ENCODE measurements at regions not wholly inside any gene's neighbourhood (a gene's known extent, or its start where the extent isn't known, plus 50 kb on each side); places are given as distances from the start of the nearest gene placed in this dataset.

DNA sequence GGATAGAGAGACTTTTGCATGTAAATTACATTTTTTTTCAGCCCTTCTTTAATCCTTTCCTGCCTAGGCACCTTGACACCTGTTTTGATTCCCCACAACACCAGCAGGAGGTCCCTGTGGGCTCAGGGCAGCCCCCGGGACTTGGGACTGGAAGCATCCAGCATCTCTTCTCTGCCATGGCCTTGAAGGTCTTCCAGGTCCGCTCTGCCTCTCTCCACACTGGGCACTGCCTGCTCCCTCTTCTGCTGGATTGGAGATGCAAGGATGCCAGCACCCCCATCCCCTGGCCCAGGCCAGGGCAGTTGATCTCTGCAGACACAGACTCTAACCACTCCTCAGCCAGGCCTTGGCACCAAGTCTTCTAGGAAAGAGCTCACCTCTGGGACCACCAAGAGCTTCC lies 134.5 kb upstream of the C14orf180 start:
- no peak for DNase-seq

DNA sequence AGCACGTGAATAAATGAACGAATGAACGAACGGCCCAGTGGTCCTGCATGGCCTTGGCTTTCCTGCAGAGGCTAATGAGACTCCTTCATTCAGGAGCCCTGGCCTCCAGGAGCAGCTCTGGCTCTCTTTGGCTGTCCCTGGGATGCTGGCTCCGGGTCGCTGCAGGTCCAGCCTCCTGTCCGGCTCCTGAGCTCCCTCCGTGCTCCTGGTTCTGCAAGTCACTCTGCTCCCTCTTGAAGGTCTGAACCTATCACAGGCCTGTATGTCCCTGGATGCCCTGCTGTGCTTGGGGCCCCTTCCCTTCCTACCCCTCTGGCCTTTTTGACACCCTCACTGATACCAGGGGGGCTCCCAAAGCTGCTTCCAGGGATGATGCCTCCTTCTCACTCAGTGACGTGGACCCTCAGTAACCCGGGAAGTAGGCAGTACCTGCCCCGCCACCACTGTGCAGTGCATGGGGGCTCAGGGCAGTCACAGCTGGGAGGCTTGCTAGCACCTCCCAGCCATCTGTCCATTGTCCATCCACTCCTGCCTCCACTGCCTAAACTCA lies 133.7 kb upstream of the C14orf180 start:
- no peak for DNase-seq

DNA sequence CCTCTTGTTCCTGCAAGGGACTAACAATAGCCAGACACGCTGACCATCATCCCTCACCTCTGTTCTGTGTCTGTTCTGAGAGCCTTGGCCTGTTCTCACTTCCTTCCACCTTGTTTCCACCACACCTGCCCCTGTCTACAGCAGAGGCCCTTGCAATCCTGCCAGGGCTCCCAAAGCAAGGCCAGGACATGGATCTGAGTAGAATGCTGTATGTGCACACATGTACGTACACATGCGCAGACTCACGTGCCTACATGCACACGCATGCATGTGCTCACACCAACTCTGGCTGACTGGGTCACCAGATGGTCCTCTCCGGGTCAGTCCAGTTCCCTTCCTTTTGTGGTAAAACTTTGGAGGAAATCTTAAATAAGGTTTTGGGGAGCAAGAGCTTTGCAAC lies 133.0 kb upstream of the C14orf180 start:
- no peak for DNase-seq

DNA sequence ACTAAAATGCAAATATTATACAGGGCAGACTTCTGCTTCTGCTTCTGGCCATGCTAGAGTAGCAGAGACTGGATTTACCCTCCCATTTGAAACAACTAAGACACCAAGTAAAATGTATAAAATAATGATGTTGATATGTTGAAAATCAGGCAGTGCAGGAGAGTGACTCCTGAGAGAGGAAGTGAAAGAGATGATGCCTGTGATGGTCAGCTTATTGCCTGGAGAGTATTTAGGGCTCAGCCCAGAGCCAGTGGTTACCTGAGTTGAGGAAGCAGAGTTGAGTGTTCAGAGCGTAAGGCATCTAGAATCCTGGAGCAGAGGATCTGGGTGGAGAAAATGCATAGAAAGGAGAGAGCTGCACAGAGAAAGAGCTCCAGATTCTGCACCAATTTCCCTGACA lies 131.8 kb upstream of the C14orf180 start:
- no peak for DNase-seq

DNA sequence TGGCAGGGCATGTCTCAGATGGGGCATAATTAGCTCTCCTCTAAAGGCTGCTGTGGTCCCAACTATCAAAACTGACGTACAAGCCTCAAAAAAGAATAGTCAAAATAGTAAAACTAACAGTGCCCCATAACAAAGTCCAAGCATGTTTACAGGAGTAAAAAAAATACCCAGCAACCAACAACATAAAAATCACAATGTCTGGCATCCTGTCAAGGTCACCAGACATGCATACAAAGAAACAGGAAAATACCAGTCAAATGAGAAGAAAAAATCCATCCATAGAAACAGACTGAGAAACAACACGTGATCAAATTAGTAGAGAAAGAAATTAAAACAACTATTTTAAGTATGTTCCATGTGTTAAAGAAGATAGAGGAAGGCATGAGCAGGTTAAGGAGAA lies 131.2 kb upstream of the C14orf180 start:
- DNase-seq, result no peak

DNA sequence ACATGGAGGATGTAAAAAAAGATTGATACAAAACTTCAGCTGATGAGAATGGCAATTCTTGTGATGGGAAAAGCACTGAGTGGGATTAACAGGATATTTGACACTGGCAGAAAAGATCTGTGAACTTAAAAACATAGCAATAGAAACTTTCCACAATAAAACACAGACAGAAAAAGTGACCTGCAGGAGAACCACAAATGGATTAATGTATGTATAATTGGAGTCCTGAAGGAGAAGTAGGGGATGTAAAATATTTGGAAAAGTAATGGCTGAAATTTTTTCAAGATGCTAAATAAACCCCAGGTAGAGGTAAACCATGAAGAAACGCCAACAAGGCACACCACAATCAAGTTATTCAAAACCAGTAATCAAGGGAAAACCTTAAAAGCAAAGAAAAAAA lies 130.8 kb upstream of the C14orf180 start:
- DNase-seq, result no peak

DNA sequence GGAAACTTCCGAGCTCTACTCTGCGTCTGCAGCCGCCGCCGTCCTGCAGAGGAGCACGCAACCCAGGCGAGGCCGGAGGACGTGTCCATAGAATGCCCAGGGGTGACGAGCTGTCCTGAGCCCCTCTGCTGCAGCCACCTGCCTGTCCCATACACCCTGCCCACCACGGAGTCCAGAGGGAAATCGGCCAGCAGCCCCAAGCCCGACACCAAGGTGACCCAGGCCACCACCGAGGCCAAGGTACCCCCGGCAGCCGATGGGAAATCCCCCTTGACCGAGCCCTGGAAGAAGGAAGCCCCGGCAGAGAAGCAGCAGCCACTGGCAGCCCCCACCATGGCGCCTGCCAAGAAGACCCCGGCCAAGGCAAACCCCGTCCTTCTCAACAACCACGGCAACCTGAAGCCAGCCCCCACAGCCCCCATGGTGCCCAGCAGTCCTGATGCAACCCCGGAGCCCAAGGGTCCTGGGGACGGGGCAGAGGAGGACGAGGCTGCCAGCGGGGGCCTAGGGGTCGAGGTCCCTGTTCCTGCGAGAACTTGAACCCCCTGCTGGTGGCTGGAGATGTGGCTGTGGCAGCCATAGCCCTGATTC lies 128.7 kb upstream of the C14orf180 start:
- DNase-seq, result no peak

DNA sequence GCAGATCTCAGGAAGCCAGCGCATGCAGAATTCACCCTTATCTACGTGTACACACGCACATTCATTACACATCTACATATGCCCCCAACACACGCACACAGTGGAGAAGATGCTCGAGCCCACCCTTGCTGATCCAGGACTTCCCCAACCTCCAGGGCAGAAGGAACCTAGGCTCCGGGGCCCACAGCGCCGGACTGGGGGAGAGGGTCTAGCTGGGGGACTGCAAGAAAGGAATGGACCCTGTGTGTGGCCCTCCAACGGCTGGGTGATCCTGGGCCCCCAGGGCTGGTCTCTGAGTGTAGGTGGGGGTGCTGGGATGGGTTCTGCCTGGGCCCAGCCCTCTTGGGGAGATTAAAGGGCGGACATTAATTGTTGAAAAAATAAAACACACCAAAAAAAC lies 128.1 kb upstream of the C14orf180 start:
- no peak for DNase-seq

DNA sequence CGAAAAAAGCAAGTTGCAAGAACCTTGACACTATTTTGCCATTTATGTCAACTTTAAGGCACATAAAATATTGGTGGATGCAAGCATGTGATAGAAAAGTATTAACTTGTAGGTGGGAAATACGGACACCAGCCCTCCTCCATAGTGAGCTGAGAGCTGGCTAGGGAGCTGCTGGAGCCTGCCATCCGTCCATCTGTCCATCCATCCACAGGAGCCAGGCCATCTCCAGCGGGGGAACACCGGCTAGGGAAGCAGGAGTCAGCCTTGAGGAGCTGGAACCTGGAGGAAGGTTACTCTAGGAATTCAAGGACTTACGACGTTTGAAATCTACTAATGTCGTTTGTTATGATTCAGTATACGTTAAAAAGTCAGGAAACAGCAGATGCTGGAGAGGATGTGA lies 120.7 kb upstream of the C14orf180 start:
- DNase-seq, result no peak

DNA sequence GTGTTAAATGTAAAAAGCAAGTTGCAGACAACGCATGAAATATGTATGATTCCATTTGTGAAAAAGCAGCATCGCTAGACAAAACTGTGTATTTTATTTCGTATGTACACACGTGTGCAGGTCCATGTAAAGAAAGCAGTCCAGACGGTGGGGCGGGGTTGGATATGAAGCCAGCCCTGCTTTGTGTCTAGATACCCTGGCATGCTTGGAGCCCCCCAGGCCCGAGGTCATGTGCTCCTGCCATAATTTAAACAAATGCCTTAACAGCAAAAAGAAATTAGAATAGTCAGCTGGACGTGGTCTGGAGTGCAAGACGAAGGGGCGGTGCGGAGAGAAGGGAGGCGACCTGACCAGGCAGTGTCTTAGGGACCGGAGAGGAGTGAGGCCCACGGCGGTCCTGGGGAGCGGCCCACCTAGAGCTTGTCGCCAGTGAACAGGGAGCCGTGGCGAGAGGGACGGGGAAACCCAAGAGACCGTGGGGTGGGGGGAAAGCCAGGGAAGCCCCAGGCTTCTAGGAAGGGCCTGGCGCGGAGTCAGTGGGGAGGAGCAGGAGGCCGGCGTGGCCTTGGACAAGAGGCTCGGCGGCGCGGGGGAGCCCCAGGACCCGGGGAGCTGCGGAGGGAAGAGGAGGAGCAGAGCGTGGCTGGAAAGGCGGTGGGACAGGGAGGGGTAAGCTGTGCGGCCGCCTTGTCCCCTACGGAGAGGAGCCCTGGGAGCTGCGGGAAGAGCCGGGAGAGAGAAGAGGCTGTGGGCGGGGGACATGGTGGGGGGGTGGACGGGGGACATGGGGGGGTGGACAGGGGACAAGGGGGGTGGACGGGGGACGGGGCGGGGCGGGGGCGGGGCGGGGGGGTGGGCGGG lies 118.5 kb upstream of the C14orf180 start:
- no peak for DNase-seq

DNA sequence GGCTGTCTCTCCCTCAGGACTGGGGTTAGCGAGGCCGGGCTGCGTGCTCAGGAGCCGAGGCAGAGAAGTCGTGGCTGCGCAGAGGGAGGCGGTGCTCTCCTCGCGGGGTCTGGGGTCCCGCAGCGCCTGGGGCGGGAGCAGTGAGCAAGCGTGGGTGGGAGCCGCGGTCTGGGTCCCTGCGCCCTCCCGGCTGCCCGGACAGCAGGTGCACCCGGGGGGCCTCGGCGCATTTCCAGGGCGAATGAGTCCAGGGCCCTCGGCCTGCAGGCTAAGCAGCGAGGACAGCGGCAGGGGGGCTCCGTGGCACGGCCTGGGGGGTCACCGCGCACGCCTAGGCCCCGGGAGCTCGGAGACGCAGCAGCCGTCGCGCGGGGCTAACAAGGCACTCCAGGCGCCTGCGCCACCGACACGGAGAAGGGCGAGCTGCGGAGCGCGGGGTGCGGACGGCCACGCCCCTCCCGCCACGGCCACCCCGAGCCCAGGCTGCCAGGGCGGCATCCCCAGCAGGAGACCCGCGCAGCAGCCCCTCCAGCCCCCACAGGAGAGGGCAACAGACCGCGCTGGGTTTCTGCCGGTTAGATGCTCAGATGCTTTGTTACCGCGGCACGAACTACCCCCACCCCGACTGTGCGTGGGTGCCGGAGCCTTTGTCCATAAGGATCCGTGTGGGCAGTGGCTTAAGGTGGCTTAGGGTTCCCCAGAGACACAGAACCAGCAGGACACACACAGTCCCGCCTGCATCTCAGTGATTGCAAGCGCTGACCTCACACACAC lies 117.7 kb upstream of the C14orf180 start:
- DNase-seq, result no peak

DNA sequence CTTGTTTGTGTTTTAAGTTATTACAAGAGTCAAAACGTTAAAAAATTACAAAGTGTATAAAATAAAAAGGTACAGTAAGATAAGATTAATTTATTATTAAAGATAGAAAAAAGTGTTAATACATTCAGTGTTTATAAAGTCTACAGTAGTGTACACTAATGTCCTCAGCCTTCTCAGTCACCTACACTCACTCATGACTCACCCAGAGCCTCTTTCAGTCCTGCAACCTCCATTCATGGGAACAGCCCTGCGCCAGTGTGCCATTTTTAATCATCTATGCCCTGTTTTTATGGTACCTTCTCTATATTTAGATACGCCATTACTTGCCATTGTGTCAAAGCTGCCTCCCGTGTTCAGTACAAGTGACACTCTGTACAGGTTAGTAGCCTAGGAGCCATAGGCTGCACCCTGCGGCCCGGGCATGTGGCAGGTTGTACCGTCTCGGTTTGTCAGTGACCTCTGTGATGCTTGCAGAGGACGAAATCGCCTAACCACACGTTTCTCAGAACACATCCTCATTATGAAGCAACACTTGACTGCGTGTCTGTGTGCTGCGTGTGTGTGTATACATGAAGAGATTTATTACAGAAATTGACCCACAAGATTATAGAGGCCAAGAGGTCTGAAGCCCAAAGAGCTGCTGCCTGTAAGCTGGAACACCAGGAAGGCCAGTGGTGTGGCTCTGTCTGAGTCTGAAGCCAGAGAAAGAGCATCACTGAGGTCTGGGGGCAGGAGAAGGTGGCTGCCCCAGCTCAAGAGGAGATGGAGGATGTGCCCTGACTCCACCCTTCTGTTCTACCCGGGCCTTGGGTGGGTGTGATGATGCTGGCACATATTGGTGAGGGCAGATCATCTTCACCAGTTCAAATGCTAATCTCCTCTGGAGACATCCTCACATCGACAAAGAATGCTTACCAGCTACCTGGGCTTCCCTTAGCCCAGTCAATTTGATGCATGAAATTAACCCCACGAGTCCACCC lies 116.6 kb upstream of the C14orf180 start:
- DNase-seq, result no peak

DNA sequence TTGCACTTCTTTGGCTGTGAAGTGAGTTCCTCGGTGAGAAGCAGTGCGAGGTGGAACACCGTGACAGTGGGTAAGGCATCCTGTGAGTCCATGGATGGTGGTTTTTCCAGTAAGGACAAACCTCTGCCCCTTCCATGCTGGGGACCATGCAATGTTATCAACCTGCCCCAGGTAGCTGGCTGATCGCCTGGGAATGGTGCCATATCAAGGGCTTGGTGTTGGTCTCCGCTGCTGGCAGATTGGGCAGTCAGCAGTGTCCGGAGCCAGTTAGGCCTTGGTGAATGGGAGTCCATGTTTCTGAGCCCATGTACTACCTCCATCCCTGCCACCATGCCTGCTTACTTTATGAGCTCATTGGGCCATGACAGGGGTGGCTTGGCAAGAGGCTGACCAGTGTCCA lies 114.7 kb upstream of the C14orf180 start:
- DNase-seq, result no peak

DNA sequence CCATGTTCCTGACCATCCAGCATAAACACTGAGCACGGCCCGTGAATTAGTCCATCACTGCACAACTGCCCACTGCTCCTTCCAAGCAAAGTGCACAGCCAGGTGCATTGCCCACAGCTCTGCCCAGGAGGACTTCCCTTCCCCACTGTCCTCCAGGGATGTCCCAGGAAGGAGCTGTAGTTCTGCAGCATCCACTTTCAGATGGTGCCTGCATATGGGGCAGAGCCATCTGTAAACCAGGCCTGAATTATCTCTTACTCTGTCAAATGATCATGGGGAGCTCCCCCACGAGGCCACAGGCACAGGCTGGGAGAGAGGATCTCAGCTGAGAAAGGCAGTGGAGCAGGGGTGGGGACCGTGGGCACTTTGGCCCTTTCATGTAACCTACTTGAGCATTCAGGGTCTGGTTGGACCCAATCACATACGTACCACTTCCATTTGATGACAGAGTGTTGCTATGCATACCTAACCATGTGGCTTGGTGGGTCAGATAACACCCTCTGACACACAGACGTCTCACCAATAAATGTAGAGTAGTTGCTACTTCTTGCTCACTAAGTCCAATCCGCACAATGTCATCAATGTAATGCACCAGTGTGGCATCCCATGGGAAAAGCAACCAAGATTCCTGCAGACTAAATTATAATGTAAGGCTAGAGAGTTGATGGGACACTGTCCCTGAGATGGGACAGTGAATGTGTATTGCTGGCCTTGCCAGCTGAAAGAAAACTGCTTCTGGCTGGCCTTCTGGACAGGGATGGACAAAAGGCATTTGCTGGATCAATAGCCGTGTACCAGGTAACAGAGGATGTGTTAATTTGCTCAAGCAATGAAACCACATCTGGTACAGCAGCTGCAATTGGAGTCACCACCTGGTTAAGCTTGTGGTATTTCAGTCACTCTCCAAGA lies 113.8 kb upstream of the C14orf180 start:
- no peak for DNase-seq

DNA sequence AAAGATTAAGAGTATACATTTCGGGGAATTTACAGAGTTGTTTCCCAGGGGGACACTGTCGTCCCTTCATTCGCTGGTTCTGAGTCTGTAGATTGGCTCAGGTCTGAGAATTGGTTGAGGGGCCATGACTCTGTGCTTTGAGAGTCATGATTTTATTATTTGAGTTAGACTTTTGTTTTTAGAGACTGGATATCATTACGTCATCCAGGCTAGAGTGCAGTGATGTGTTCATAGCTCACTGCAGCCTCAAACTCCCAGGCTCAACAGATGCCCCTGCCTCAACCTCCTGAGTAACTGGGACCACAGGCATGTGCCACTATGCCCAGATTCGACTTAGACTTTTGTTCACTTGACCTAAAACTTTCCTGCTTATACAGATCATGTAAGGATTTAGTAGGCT lies 112.3 kb upstream of the C14orf180 start:
- DNase-seq, result no peak

DNA sequence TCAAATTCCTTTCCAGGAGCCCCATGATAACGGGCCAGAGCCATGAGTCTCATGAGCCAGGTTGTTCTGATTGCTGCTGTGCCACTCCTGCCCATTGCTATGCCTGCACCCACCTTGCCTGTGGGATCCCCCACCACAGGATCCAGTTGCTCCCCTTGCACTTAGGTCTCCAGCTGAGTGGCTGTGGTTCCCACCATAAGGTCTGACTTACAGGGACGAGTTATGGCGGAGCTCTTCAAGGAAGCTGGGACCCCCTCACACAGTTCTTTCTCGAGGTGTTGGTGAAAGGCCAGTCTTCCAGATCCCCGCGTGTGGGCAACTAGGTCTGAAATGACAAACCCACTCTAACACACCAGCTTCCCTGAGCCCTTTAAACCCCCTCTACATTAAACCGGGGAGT lies 111.9 kb upstream of the C14orf180 start:
- DNase-seq, result no peak

DNA sequence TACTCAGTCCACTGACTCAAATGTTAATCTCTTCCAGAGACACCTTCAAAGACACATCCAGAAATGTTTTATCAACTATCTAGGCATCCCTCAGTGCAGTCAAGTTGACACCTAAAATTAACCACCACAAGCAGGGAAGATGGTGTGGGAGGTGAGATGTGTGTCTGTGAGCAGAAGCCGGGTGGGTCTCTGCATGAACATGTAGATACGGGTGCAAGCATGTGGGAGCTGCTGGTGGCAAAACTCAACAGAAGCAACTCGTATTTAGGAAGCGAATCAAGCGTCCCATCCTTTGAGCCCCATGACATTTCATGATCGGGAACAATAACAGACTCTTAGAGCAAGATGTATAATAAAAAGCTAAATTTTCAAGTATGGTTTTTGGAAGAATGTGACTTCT lies 110.0 kb upstream of the C14orf180 start:
- DNase-seq, result no peak

DNA sequence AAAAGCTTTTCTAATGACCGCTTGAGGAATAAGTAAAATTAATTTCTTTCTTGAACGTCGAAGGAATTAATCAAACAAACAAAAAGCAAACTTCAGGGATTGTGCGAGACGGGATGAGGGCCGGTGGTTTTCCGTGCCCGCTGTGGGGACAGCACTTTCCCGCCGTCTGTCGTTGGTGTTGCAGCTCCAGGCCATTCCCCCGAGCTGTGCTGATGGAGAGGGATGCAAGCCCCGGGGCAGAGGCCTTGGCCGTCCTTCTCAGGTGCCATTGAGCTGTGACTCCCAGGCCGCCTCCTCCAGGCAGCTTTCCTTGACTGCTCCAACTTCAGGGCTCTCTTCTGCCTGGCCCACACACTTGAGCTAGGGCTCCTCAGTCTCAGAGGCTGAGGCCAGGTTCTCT lies 109.0 kb upstream of the C14orf180 start:
- DNase-seq, result no peak

DNA sequence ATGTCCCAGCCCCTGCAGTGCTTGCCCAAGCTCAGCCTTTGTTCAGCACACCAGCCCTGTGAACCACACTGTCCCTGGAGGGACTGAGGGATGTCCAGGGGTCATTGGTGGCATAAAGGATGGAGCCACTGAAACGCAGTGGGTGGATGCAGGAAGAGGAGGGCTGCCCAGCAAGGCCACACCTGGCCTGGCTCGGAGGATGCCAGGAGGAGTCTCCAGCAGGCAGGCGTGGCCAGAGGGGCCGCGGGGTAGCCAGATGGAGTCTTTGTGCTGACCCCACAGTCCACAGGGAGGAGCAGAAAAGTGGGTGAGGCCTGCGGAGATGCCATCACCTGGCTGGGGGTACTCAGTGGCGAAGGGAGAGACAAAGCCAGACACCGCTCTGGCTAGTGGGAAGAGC lies 108.5 kb upstream of the C14orf180 start:
- DNase-seq, result no peak

DNA sequence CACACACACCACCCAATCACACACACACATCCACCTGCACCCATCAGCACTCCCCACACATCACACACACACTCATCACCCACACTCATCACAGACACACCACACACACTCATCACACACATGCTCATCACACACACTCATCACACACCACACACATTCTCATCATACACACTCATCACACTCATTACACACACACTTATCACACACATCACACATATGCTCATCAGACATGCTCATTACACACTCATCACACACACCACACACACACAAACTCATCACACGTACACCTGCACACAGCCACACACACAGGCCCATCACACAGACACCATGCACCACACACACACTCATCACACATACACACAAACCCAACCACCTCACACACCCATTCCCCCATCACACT lies 107.5 kb upstream of the C14orf180 start:
- DNase-seq, result no peak

DNA sequence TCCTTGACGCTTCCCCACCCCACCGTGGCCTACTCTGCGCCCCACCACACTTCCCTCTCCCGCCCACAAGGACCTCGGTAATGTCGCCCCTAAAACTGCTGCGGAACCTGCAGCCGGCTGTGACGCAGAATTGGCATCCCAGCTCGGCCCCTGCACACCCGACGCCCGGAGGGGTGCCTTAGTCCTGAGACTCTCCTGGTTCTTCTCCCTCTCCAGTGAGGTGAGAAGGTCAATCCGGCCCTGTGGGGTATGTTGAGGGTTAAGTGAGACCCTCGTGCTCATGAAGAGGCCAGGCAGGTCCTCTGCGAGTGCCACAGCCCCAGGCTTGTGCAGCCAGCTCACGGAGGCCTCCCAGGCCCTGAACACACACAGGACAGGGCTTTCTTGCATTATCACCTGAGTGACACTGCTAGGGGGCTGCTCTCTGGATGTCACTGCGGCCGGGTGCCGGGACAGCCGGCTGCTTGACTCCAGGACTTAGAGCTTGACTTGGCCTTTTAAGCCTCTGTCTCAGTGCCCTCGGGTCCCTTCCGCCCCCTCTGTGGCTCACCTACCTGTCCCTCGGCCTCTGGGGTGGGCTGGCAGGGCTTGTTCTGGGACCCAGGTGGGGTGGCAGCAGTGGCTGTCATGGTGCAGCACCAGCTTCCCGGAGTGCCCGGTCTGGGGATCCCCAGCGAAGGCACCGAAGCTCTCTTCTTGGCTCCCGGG lies 106.9 kb upstream of the C14orf180 start:
- no peak for DNase-seq
